Activated CD8-positive, alpha-beta memory T cell treated with anti-CD3 and anti-CD28 coated beads for 36 hours (primary cell): ENCODE measurements at regions not wholly inside any gene's neighbourhood (a gene's known extent, or its start where the extent isn't known, plus 50 kb on each side); places are given as distances from the start of the nearest gene placed in this dataset.
"Not testable (repeated sequence)": the region's sequence is repeated elsewhere in the genome, so short reads cannot be mapped to it uniquely, and the experiment has no call there.

Source experiments
- CTCF ChIA-PET: fragments of 350-600 bp; sonication (Branson Sonifier 250); formaldehyde crosslinking; loops from one replicate; lab custom pipeline; 2021; ENCODE audit warnings: antibody characterized with exemption; lab: Charles Lee
- POLR2A ChIA-PET: fragments of 350-600 bp; sonication (Branson Sonifier 250); formaldehyde crosslinking; loops from one replicate; lab custom pipeline; 2021; ENCODE audit warnings: antibody characterized with exemption; lab: Charles Lee

DNA sequence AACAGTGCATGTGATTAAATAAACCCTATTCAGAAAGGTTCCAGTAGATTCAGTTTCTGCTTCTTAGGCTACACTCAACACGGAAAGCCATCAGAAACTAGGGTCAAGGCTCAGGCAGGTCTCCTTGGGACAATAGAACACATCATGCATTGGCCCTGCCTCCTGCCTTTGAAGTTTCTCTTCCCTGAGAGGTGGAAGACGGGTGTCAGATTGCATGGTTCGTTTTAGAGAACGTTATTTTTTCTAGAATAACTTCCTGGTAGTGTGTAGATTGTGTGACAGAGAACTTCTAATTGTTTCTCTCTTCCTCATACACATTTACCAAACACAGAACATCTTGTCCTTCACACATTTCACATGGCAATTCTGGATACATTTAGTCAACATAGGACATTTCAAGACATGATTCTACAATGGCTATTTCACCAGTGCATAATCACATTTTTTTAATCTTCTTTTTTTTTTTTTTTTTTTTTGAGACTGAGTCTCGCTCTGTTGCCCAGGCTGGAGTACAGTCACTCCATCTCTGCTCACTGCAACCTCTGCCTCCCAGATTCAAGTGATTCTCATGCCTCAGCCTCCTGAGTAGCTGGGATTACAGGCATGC lies 106.6 kb upstream of the AMN1 start:
- POLR2A ChIA-PET: no interaction called here
- CTCF ChIA-PET: no interaction called here

DNA sequence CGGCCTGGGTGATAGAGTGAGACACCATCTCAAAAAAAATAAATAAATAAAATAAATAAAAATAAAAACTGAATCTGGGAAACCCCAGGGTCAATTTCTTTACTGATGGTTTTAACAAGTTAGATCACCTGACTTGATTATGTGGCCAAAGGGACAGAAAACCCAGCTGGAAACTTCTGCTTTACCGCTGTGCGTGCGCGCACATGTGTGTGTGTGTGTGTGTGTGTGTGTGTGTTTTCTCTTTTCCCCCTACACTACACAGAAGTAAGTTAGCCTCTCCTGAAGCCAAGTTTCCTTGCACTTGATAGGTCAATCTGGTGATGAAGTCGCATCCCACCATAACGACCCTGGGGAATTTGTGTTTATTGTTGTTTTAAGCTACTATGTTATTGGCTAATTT lies 105.3 kb upstream of the AMN1 start:
- ChIA-PET POLR2A (no interaction called here), CTCF (no interaction called here)

DNA sequence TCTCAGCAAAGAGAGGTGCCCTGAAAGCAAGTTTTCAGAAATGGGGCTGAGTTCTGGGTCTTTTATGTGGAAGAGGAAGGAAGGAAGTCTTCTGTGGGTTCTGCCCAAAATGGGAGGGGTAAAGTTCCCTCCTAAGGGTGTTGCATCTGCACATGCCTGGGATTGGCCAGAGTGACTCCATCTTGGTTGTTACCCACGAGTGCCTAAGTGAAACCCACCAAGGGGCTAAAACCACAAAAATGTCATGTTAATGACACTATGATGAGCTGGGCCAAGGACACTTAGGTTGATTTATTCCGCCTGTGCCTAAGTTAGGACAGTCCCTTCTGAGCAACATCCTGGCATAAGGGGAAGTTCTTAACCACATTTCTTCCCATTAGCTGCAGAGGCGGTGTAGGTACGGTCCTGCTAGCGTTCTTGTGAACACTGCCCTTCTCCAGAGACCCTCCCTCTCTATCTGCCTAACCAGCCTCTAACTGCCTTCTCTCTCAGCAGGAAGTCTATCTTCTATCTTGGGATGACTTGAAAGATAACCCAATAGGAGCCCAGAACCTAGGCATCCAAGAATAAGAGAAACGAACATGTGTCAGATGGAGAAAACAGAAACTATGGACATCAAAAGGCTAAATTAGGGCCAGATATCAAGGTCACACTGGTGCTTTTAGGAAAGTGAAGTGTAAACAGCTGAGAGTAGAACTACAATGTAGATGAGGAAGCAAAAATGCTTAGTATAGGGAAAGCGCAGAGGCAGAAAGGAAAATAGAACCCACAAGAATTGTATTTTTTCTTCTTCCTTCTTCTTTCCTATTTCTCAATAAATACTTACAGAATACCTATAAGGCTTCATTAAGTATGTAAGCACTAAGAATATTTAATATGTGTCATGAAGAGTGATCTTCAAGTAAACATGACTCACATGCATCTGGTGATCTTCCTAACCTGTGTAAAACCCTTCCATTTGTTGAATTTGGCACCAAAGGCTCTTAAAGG lies 104.2 kb upstream of the AMN1 start:
- POLR2A ChIA-PET: no interaction called here
- CTCF ChIA-PET: interaction anchor here (0.6 kb wide), 1 partner anchor 23 kb away, joined by 3 read pairs; no protein-coding TSS in a partner anchor

DNA sequence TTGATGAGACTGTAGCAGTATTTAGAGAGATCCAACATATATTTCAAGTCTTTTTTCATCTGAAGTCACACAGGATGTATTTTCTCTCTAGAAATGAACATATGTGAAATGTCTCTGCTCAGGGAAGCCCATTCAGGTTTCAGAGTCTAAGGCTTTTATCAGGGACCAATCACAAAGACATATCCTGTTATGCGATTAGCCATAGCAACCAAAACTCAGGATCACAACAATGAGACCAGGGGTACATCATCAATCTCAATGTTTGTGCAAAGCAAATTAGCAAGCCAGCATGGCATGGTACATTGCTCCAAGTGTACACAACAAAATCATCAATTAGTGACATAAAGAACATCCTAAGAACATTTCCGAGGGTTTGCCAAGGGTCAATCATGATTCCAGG lies 99.2 kb upstream of the AMN1 start:
- POLR2A ChIA-PET: no interaction called here
- CTCF ChIA-PET: no interaction called here

DNA sequence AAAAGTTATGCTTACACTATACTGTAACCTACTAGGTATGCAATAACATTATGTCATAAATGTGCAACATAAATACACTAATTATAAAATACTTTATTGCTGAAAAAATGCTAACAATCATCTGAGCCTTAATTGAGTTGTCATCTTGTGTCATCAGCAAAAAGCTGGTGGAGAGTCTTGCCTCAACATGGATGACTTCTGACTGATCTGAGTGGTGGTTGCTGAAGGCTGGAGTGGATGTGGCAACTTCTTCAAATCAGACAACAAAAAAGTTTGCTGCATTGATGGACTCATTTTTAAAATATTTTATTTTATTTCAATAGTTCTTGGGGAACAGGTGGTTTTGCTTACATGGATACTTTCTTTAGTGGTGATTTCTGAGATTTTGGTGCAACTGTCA lies 93.9 kb upstream of the AMN1 start:
- POLR2A ChIA-PET: no interaction called here
- CTCF ChIA-PET: interaction anchor here (1.2 kb wide), 1 partner anchor 38 kb away, joined by 3 read pairs; no protein-coding TSS in a partner anchor

DNA sequence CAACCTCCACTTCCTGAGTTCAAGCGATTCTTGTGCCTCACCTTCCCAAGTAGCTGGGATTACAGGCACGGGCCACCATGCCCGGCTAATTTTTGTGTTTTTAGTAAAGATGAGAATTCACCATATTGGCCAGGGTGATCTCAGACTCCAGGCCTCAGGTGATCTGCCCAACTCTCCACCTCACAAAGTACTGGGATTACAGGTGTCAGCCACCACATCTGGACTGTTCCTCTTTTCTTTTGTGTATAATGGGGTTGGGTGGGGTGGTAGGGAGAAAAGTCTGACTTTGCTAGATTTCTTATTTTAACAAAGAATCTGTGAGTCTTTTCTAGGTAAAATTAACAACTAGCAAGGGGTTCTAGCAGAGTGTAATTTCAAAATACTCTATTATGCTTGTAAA lies 92.7 kb upstream of the AMN1 start:
- ChIA-PET CTCF (no interaction called here), POLR2A (no interaction called here)

DNA sequence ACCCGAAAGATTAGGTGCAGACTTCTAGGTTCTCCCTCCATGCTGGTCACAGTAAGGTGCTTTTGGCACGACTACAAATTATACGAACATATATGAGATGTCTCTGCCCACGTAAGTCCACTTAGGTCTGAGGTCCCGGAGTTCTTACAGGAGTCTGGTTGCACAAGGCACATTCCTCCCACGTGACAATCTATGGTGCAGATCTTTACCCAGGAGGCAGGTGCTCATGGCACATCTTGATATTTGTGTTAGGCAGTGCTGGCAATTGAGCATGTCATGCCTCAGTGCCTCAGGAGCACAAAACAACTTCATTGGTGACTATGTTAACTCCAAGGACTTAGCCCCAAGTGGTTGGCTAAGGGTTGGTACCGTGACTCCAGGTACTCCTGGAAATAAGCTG lies 92.0 kb upstream of the AMN1 start:
- CTCF ChIA-PET: no interaction called here
- POLR2A ChIA-PET: no interaction called here

DNA sequence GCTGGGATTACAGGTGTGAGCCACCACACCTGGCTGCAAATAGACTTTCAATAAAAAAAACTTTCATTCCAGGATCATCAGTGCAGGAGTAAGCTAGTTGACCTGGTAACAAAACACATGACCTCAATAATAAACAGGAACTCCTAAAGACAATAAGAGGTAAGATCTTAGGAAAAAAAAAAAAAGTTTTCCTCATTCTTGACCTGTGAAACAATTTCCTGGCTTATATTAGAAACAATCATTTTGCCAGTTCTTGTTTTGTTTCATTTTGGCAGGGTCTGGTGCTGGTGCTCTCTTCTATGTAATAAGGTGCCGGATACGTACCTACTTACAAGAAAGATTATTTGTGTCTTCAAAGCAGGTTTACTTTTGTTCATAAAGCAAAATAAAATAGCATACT lies 90.6 kb upstream of the AMN1 start:
- POLR2A ChIA-PET: no interaction called here
- CTCF ChIA-PET: no interaction called here

DNA sequence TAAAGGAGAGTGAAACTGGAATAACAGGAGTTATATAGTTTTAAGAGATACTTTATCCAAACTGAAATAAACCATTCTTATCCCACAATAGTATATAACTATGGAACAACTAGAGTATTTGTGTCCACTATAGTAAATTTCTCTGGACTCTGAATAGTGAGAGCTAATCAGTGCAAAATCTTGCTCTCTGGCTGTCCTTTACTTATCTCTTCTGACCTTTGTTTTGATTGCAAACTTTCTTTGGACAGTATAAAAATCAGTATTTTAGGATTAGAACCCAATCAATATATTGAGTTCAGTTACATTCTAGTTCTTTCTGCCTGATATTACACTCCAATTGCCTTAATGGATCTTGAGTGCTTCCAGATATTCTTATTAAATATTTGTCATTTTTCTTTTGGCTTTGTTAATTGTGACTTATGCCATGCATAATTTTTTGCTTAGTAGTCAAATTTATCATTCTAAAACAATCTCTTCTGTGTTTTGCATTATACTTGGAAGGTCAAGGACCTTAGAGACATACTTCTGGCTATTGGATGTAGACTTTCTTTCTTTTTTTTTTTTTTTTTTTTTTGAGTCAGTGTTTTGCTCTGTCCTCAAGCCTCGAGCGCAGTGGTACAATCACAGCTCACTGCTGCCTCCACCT lies 89.9 kb upstream of the AMN1 start:
- CTCF ChIA-PET: interaction anchor here (0.7 kb wide), 2 partner anchors 99 to 137 kb away, joined by 3 to 5 read pairs; no protein-coding TSS in a partner anchor
- POLR2A ChIA-PET: no interaction called here

DNA sequence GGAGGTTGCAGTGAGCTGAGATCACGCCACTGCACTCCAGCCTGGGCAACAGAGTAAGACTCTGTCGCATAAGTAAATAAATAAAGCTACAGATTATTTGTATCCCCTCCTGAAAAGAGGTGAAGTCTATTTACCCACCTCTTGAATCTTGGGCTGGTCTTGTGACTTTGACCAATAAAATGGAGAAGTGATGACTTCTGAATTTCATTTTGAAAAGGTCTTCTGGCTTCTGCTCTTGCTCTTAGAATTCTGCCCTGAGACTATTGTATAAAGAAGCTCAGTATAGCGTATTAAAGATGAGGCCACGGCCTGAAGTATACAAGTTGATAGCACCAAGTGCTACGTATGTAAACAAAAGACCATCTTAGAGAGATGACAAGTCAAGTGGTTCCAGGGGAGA lies 88.3 kb upstream of the AMN1 start:
- CTCF ChIA-PET: no interaction called here
- POLR2A ChIA-PET: no interaction called here

DNA sequence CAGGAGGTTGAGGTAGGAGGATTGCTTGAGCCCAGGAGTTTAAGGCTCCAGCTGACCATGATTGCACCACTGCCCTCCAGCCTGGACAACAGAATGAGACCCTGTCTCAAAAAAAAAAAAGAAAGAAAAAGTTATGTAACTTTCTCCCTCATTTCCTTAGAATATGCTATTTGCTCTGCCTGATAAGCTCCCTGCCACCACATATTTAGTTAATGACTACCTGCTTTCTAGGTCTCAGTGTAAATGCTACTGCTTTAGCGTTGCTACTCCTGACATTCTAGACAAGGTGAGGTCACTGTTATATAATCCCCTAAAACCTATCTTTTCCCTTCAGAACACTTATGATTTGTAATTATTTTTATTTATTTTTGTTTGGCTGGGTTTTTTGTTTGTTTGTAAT lies 86.3 kb upstream of the AMN1 start:
- CTCF ChIA-PET: no interaction called here
- POLR2A ChIA-PET: no interaction called here

DNA sequence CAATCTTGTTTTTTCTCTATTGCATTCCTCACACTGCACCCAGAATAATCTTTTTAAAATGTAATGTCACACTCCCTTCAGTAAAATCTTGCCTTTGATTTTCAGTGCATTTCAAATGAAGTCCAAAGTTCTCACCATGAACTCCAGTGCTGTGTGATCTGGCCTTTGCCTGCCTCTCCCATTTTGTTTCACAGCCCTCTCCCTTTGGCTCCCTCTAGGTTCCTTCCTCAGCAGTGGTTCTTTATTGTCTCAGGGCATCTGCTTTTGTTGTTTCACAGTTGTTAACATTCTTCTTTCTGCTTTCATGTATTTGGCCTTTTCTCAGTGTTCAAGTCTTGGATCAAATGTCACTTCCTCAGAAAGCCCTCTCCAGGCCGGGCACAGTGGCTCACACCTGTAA lies 84.5 kb upstream of the AMN1 start:
- ChIA-PET POLR2A (no interaction called here), CTCF (no interaction called here)

DNA sequence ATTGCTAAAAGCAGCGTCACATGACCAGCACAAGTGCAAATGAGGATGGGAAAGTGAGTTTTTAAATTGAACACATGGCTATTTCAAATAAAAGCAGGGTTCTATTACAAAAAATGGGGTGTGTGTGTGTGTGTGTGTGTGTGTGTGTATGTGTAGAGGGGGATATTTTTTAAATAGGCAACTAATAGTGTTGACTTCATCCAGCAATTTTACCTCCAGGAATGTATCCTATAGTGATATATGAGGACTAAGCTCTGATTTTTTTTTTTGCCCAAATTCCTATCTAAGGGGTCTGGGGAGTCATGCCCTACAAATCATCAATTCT lies 78.9 kb upstream of the AMN1 start:
- ChIA-PET POLR2A (interaction anchor here (1.5 kb wide), 1 partner anchor 152 kb away, joined by 3 read pairs; no protein-coding TSS in a partner anchor), CTCF (interaction anchor here (0.7 kb wide), 1 partner anchor 42 kb away, joined by 3 read pairs; no protein-coding TSS in a partner anchor)

DNA sequence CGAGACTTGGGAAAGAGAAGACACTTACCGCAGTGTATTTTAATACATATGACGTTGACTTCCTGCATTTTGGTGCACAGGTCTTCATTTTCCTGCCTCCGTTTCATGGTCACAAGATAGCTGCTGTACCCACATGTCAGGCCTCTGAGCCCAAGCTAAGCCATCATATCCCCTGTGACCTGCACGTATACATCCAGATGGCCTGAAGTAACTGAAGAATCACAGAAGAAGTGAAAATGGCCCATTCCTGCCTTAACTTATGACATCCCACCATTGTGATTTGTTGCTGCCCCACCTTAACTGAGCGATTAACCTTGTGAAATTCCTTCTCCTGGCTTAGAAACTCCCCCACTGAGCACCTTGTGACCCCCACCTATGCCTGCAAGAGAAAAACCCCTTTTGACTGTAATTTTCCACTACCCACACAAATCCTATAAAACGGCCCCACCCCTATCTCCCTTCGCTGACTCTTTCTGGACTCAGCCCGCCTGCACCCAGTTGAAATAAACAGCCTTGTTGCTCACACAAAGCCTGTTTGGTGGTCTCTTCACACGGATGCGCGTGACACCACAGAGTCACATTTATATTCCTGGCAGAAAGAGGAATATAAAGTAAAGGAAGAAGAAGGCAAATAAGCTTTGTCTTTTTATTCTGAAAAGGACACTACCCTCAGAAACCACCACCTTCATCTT lies 78.4 kb upstream of the AMN1 start:
- CTCF ChIA-PET: interaction anchor here (0.7 kb wide), 1 partner anchor 43 kb away, joined by 3 read pairs; no protein-coding TSS in a partner anchor

DNA sequence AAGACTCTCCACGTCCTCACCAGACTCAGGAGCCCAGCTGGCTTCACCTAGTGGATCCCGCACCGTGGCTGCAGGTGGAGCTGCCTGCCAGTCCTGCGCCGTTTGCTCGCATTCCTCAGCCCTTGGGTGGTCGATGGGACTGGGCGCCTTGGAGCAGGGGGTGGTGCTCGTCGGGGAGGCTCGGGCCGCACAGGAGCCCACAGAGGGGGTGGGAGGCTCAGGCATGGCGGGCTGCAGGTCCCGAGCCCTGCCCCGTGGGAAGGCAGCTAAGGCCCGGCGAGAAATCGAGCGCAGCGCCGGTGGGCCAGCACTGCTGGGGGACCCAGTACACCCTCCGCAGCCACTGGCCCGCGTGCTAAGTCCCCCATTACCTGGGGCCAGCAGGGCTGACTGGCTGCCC lies 76.9 kb upstream of the AMN1 start:
- POLR2A ChIA-PET, CTCF ChIA-PET: not testable (repeated sequence)

More for the DNA sequence above, 78.4 kb upstream of the AMN1 start:
- POLR2A ChIA-PET: interaction anchor here (0.6 to 1.5 kb wide), 2 partner anchors 107 to 153 kb away, joined by 3 read pairs; no protein-coding TSS in a partner anchor

DNA sequence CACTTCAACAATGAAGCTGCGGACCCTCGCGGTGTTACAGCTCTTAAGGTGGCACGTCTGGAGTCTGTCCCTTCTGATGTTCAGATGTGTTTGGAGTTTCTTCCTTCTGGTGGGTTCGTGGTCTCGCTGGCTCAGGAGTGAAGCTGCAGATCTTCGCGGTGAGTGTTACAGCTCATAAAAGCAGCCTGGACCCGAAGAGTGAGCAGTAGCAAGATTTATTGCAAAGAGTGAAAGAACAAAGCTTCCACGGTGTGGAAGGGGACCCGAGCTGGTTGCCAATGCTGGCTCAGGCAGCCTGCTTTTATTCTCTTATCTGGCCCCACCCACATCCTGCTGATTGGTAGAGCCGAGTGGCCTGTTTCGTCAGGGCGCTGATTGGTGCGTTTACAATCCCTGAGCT lies 75.9 kb upstream of the AMN1 start:
- POLR2A ChIA-PET: interaction anchor here (0.6 to 1.3 kb wide), 2 partner anchors 41 to 92 kb away, joined by 3 to 7 read pairs; no protein-coding TSS in a partner anchor
- CTCF ChIA-PET: not testable (repeated sequence)

DNA sequence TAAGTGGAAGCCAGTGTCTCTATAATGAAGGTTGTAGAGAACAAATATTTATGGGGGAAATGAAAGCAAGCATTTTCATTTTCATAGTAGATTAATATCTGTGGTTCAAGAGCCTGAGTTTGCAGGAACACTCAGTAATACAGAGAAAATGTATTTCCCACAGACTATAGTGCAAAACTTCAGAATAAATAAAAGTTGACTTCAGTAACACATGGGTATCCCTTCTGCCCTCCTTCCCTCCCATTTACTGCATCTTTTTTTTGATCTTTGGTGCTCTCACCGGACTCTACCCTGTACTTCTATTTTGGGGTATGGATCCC lies 75.3 kb upstream of the AMN1 start:
- ChIA-PET POLR2A (interaction anchor here (0.9 to 1.3 kb wide), 2 partner anchors 41 to 92 kb away, joined by 3 read pairs; no protein-coding TSS in a partner anchor), CTCF (no interaction called here)

DNA sequence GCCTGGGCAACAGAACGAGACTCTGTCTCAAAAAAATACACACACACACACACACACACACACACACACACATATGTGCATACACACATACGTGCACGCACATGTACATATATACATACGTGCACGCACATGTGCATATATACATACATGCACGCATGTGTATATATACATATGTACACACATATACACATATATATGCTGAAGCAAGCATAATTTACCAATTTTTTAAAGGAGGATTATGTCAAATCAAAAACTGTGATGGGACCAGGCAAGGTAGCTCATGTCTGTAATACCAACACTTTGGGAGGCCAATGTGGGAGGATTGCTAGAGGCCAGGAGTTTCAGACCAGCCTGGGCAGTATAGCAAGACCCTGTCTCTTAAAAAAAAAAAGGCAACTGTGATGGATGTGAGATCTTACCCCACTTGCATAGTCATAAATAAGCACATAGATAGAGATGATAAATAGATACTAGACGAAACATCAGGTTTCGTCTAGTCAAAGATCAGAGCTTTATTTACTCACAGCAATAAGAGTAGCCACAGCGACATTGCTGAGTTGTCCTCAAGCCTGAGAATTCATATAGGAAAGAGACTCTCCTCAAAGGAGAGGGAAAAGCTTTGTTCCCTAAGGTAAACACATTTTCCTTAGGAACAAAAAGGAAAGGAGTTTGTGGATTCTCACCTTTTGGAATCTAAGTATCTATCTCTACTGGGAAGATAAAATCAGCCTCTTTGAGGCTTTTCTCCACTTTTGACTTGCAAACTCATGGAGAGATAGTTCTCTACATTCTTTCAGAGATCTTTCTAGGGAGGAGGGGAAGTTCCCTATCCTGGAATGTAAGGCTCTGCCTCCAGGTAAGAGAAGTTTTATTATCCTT lies 74.7 kb upstream of the AMN1 start:
- CTCF ChIA-PET: interaction anchor here (0.7 kb wide), 1 partner anchor 93 kb away, joined by 3 read pairs; no protein-coding TSS in a partner anchor

More for the DNA sequence above, 74.7 kb upstream of the AMN1 start:
- POLR2A ChIA-PET: interaction anchor here (0.9 to 1.3 kb wide), 2 partner anchors 40 to 93 kb away, joined by 3 read pairs; no protein-coding TSS in a partner anchor
